ELF-1 (cell line): ENCODE measurements at regions not wholly inside any gene's neighbourhood (a gene's known extent, or its start where the extent isn't known, plus 50 kb on each side); places are given as distances from the start of the nearest gene placed in this dataset.

ENCODE experiments used
- DNase-seq: peaks from one replicate; pipeline ENCODE4 v3.0.0-alpha.2; 2016; ENCODE audit warnings: low read depth, low spot score

GRCh38 chr6:56771189-56771588 is 128.5 kb upstream of the DST start:
- DNase-seq: no peak

GRCh38 chr6:56770011-56770520 is 127.4 kb upstream of the DST start:
- DNase-seq: no peak

- DNase-seq: no peak
Observed at GRCh38 chr6:56767892-56768531, 125.3 kb upstream of the DST start.

DNA sequence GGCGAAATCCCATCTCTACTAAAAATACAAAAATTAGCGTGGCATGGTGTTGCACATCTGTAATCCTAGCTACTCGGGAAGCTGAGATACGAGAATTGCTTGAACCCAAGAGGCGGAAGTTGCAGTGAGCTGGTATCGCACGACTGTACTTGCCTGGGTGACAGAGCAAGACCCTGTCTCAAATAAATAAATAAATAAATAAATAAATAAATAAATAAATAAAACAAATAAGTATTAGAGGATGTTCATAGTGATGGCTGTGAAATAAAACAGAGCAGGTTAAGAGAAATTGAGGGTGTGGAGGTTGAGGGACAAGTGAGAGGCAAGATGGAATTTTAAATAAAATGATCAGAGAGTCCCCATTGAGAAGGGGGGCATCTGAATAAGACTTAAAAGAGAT is 124.7 kb upstream of the DST start:
- DNase-seq: no peak

GRCh38 chr6:56766806-56767178 is 124.1 kb upstream of the DST start:
- DNase-seq: no peak

DNA sequence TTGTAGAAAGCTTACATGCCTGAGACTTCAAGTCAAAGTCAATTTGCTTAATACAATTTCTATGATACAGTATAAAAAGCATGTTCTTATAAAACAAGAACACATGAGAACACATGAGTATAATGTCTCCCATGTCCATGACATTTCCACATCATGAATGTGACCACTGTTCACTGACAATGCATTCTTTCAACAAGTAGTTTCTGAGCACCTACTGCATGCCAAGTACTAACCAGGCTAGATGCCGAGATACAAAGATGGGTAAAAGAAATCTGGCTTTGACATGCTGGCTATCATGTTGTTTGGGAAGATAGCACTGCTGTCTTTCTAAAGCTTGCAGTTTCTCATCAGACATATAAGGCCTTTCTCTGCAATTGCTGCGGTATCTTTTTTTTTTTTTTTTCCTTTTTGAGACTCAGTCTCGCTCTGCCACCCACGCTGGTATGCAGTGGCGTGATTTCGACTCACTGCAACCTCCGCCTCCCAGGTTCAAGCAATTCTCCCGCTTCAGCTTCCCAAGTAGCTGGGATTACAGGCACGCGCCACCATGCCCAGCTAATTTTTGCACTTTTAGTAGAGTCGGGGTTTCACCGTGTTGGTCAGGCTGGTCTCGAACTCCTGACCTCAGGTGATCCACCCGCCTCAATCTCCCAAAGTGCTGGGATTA is 123.6 kb upstream of the DST start:
- DNase-seq: no peak

- no peak for DNase-seq
Observed at GRCh38 chr6:56765494-56765893, 122.8 kb upstream of the DST start.

DNA sequence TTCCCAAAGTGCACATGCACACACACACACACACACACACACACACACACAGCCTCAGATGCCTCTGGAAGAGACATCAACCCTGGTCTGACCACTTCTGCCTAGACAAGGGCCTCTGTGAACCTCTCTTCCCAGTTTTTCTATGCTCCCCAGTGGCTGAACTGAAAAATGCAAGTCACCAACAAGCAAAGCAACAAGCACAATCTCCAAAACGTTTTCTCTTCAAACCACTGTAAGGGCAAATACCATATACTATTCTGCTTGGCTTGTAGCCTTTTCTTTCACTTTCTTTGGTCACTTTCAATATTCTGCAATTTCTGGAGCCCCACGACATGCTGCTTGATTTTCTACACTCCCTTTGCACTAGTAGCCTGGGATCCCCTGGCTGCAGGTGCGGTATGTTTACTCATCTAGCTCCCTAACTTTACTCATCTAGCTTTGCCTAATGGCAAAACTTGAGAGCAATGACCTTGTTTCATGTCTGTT is 121.4 kb upstream of the DST start:
- DNase-seq: peak; percentile 54

- DNase-seq: no peak
Observed at GRCh38 chr6:56761651-56762050, 119.0 kb upstream of the DST start.

DNA sequence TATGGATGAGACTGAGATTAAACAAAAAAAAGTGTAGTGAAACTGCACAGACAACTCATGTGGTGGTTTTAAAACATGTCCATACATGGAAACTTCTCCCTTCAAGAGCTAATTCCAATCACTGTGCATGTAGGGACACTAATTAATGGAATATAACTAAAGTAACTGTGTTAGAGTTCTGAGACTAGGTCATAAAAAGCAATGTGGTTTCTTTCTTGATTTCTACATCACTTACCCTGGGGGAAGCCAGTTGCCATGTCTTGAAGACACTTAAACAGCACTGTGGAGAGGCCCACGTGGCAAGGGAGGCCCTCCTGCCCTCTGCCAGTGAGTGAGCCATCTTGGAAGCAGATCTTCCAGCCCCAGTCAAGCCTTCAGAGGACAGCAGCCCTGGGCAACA is 118.2 kb upstream of the DST start:
- DNase-seq: no peak

DNA sequence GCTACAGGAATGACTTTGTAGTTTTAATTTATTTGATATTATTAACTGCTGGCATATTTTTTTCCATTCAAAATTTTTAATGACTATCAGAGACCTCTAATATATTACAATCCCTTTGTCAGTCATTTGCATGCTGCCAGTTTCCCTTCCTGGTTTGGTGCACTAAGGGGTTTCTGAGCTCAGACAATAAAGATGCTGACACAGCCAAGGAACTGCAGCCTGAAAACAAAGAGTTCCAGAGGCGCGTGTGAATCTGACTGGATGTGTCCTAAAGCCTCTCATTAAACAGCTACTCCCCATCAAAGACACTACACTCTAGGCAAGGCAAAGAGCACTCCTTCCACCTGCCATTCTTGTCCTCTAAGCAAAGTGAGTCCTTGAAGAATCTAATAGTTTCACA is 116.8 kb upstream of the DST start:
- DNase-seq: peak; percentile 71

DNA sequence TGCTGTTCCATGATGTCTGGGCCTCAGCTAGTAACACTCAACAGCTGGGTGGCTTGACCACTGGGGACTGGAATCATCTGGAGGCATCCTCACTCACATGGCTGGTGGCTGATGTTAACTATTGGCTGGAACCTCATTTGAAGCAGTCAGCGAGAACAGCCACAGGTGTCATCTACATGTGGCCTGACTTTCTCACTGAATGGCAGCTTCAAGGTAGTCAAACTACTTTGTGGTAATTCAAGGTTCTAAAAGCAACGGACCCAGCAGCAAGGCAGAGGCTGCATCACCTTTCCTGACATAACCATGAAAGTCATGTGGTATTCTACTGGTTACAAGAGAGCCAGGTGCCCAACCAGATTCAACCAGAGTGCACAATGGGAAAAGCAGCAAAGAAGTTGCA is 115.9 kb upstream of the DST start:
- DNase-seq: no peak

DNA sequence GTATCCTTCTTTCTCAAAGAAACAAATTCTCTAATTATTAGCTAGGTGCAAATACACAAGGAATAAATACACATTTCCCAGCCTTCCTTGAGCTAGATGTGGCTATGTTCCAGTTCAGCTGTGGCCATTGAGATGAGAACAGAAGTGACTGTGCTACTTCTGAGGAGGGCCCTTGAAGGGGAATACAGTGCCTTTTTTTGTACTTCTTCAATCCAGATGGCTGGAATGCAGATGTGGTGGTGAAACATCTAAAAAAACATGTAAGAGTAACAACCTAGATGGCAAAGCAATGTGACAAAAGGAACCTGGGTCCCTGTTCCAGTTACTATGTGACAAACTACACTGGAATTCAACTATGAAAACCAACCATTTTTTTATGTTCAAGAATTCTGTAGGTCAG is 115.4 kb upstream of the DST start:
- DNase-seq: no peak

DNA sequence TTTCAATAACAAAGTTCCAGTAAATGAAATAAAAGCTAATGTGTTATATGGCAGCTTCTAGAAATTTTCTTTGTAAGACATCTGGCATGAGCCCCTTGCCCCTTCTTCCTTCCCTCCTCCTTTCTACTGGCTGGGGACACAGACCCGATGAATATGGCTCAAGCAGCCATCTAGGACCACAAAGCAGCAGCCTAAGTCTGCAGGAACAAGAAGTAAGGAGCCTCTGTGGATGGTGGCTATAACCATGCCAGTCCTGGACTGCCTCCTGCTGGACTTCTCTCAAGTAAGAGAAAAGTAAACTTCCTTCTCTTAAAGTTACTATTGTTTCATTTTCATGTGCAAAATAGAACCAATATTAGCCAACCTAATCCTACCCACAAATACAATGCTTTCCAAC is 114.9 kb upstream of the DST start:
- no peak for DNase-seq

GRCh38 chr6:56756791-56757587 is 114.3 kb upstream of the DST start:
- DNase-seq: no peak

- DNase-seq: no peak
Observed at GRCh38 chr6:56756219-56756789, 113.6 kb upstream of the DST start.

- no peak for DNase-seq
Observed at GRCh38 chr6:56755040-56755439, 112.4 kb upstream of the DST start.

DNA sequence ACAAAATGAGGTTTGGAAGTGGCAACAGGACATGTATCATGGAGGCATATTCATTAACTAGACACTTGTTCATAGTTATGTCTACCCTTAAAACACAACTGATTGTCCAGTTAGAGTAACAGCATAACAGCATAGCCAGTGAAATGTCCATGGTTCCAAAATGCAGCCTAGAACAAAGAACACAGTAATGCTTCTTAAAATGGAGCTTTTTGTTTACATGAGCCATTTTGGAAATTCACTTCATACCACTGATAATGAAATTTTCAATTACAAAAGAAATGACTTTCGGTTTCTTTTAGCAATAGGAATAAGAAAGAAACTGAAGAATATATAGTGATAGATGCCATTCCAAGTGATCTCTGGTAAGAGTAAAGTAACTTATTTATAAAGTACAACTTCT is 111.1 kb upstream of the DST start:
- no peak for DNase-seq

DNA sequence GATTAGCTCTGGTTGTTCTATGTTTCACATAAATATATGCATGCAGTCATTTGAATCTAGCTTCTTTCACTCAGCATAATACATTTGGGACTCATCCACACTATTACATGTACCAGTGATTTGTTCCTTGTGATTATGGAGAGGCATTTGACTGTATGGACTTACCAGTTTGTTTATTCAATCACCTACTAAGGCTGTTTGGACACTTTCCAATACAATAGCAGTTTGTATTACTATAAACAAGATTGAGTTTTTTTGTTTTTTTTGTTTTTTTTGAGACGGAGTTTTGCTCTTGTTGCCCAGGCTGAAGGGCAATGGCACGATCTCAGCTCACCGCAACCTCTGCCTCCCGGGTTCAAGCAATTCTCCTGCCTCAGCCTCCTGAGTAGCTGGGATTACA is 109.8 kb upstream of the DST start:
- no peak for DNase-seq

- no peak for DNase-seq
Observed at GRCh38 chr6:56752009-56752408, 109.3 kb upstream of the DST start.

DNA sequence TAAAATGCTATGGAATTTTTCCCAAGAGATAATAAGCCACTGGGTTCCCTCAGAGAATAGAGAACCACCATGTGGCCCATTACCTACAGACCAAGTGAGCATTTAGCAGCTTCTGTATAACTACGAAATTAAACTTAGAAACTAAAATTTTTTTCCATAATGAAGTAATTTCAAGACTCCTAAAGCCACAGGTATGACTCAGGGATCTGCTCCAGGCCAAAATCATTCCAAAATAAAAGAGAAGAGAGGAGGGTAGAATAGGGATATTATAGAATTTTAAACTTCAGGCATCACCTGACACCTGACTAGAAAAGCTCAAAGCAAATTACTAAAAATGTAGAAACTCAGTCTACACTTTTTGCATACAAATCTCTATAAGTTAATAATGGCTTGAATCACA is 108.9 kb upstream of the DST start:
- DNase-seq: no peak

DNA sequence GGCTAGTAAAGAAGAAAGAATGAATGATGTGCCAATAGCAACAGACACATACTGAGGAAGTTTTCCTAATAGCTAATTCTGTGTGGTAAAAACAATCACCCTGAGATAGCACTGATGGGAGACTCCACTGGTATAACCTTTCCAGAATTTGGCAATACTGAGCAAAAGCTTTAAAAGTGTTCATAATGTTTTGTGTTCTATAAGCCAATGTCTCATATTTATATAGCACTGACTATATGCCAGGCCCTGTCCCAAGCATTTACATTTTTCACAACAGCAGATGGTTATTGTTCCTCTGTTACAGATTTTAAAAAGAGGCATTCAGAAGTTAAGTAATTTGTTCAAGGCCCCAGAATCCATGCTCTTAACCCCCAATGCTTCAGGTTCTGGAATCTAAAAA is 108.0 kb upstream of the DST start:
- DNase-seq: no peak
